ENCODE measurements at regions not wholly inside any gene's neighbourhood (a gene's known extent, or its start where the extent isn't known, plus 50 kb on each side); places are given as distances from the start of the nearest gene placed in this dataset.

DNA sequence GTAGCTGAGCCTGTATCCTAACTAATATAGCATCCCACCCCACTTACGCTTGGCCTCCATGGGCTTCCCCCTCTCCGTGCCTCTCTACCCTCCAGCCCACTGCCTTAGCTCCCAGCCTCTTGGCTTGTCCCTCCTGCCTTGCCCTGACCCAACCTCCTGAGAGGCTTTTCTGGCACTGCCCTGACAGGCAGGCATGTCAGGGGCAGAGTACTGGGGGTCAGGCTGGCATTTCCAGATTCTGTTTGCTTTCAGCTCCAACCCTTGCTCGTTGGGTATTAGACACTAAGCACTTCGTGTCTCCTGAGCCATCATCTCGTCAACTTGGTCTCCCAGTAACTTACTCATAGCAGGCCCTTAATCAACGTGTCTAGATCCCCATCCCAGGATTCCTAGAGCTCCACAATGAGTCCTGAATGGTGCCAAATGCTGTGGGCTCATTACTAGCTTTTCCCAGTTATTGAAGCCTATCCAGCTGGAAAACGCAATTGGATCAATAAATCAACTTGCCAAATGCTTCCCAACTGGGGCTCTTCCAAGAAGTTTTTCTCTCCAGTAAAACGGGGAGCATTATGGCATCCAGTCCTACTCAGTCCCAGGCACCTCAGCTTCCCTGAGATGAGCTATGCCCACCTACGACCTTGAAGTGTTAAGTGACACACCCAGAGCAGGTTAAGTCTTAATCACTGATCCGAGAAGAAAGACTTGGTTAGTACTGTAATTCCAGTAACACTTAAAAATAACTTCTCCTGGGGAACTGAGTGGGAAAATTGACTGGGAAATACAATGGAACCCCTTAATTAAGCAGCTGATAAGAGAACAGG lies 78.5 kb upstream of the DLG1 start:
- peak; percentile 6 for DNase-seq
- Histone ChIP-seq H3K4me3 (ENCODE audit: insufficient read depth, low read depth, low read length) (no peak overlapping the region), H3K27me3 (ENCODE audit: control insufficient read depth, insufficient read depth, low read length) (no peaks in the 10 kb centered on the region), H3K36me3 (replicated peaks; ENCODE audit: control insufficient read depth, insufficient read depth, low read length) (no peaks in the 10 kb centered on the region)

DNA sequence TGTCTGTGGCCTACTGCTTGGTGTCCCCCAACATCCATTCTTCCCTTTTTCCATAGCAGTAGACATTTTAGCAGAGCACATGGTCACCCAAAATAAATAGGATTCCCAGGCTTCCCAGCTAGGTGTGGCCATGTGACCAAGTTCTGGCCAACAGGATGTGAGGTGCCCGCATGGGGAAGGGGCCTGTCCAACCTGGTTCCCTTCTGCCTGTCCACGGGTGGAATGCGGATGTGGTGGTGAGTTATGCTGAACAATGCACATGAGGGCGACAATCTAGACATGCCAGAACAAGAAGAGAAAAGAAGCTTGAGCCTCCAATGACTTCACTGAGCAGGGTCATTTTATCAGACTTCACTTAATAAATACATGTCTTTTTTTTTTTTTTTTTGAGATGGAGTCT lies 77.6 kb upstream of the DLG1 start:
- Histone ChIP-seq H3K4me3 (ENCODE audit: insufficient read depth, low read depth, low read length) (no peak overlapping the region), H3K36me3 (replicated peaks; ENCODE audit: control insufficient read depth, insufficient read depth, low read length) (no peaks in the 10 kb centered on the region), H3K27me3 (ENCODE audit: control insufficient read depth, insufficient read depth, low read length) (no peaks in the 10 kb centered on the region)
- peak; percentile 1 for DNase-seq

DNA sequence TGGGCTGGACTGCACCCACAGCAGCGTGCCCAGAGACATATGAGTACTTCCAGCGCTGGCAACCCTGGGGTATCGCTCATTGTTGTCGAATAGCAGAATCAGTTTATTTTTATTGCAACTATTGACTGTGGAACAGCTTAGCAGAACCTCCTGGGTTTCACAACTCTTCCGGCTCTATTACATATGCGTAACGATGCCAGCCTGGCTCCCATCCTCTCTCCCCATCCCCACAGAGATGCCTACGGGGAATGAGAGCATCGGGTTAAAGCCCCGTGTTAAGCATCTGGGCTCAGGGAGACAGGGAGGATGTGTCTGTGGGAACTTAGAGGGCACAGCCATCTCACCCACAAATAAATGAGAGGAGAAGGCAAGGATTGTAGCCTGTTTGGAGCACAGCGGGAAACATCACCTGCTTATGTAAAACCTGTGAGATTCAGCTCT lies 76.6 kb upstream of the DLG1 start:
- Histone ChIP-seq H3K27me3 (ENCODE audit: control insufficient read depth, insufficient read depth, low read length) (no peaks in the 10 kb centered on the region), H3K4me3 (ENCODE audit: insufficient read depth, low read depth, low read length) (no peak overlapping the region), H3K36me3 (replicated peaks; ENCODE audit: control insufficient read depth, insufficient read depth, low read length) (no peaks in the 10 kb centered on the region)
- DNase-seq: peak; percentile 36

DNA sequence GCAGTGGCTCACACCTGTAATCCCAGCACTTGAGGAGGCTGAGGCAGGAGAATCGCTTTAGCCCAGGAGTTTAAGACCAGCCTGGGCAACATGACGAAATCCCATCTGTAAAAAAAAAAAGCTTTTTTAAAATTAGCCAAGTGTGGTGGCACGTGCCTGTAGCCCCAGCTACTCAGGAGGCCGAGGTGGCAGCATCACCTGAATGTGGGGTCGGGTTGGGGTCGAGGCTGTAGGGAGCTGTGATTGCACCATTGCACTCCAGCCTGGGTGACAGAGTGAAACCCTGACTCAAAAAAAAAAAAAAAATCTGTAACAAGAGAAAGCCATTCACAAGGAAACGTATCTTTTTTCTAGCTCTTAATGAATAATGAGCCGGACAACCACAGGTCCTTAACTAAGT lies 74.7 kb upstream of the DLG1 start:
- no peaks in the 10 kb centered on the region for H3K36me3 ChIP-seq (replicated peaks; ENCODE audit: control insufficient read depth, insufficient read depth, low read length)
- no peak overlapping the region for H3K4me3 ChIP-seq (ENCODE audit: insufficient read depth, low read depth, low read length)
- no peaks in the 10 kb centered on the region for H3K27me3 ChIP-seq (ENCODE audit: control insufficient read depth, insufficient read depth, low read length)
- DNase-seq: no peak

- DNase-seq: peak; percentile 34
- H3K4me3 ChIP-seq (ENCODE audit: insufficient read depth, low read depth, low read length): no peak overlapping the region
- H3K36me3 ChIP-seq (replicated peaks; ENCODE audit: control insufficient read depth, insufficient read depth, low read length): no peaks in the 10 kb centered on the region
- no peaks in the 10 kb centered on the region for H3K27me3 ChIP-seq (ENCODE audit: control insufficient read depth, insufficient read depth, low read length)
Observed at GRCh38 chr3:197372047-197372661, 73.7 kb upstream of the DLG1 start.

GRCh38 chr3:197371591-197372046 lies 73.2 kb upstream of the DLG1 start:
- Histone ChIP-seq H3K4me3 (ENCODE audit: insufficient read depth, low read depth, low read length) (no peak overlapping the region), H3K36me3 (replicated peaks; ENCODE audit: control insufficient read depth, insufficient read depth, low read length) (no peaks in the 10 kb centered on the region), H3K27me3 (ENCODE audit: control insufficient read depth, insufficient read depth, low read length) (no peaks in the 10 kb centered on the region)
- DNase-seq: peak; percentile 2

DNA sequence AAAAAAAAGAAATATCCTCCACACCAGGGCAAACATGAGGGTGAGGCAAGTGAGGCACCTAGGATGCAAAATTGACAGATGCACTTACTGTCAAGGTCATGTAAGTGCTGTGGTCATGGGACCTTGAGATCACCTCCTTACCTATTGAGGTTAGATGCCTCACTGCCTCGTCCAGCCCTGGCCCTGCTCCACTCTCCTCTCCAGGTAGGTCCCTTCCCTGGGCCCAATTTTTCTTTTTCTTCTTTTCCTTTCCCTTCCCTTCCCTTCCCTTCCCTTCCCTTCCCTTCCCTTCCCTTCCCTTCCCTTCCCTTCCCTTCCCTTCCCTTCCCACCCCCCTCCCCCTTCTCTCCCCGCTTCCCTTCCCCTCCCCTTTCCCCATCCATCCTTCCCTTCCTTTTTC lies 71.1 kb upstream of the DLG1 start:
- H3K27me3 ChIP-seq (ENCODE audit: control insufficient read depth, insufficient read depth, low read length): no peaks in the 10 kb centered on the region
- H3K36me3 ChIP-seq (replicated peaks; ENCODE audit: control insufficient read depth, insufficient read depth, low read length): no peaks in the 10 kb centered on the region
- DNase-seq: peak; percentile 5
- H3K4me3 ChIP-seq (ENCODE audit: insufficient read depth, low read depth, low read length): no peak overlapping the region

DNA sequence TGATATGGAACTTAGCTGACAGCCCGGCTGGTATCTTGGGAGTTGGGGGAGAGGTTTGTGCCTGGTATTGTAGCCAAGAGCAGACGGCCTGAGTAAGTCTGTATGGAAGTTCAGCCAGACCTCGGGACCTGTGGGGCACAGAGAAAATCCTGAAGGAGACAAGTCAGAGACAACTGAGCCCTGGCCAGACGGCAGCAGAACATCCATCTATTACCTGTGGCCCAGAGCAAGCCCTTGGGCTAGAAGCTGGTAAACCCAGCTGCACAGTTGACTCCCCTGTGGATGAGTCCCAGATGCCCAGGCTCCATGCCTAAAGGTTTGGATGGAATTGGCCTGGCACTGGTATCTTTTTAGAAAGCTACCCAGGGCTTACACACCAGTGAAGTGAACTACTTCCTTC lies 70.4 kb upstream of the DLG1 start:
- H3K4me3 ChIP-seq (ENCODE audit: insufficient read depth, low read depth, low read length): no peak overlapping the region
- no peaks in the 10 kb centered on the region for H3K27me3 ChIP-seq (ENCODE audit: control insufficient read depth, insufficient read depth, low read length)
- peak; percentile 4 for DNase-seq
- H3K36me3 ChIP-seq (replicated peaks; ENCODE audit: control insufficient read depth, insufficient read depth, low read length): no peaks in the 10 kb centered on the region

GRCh38 chr3:197368330-197368729 lies 69.9 kb upstream of the DLG1 start:
- peak; percentile 65 for DNase-seq
- Histone ChIP-seq H3K27me3 (ENCODE audit: control insufficient read depth, insufficient read depth, low read length) (no peaks in the 10 kb centered on the region), H3K4me3 (ENCODE audit: insufficient read depth, low read depth, low read length) (no peak overlapping the region), H3K36me3 (replicated peaks; ENCODE audit: control insufficient read depth, insufficient read depth, low read length) (no peaks in the 10 kb centered on the region)

GRCh38 chr3:197367081-197367780 lies 68.8 kb upstream of the DLG1 start:
- no peaks in the 10 kb centered on the region for H3K27me3 ChIP-seq (ENCODE audit: control insufficient read depth, insufficient read depth, low read length)
- DNase-seq: peak; percentile 47
- H3K4me3 ChIP-seq (ENCODE audit: insufficient read depth, low read depth, low read length): no peak overlapping the region
- no peaks in the 10 kb centered on the region for H3K36me3 ChIP-seq (replicated peaks; ENCODE audit: control insufficient read depth, insufficient read depth, low read length)

- no peak overlapping the region for H3K4me3 ChIP-seq (ENCODE audit: insufficient read depth, low read depth, low read length)
- no peaks in the 10 kb centered on the region for H3K36me3 ChIP-seq (replicated peaks; ENCODE audit: control insufficient read depth, insufficient read depth, low read length)
- H3K27me3 ChIP-seq (ENCODE audit: control insufficient read depth, insufficient read depth, low read length): no peaks in the 10 kb centered on the region
- no peak for DNase-seq
Observed at GRCh38 chr3:197366301-197367044, 68.1 kb upstream of the DLG1 start.

- DNase-seq: no peak
- H3K4me3 ChIP-seq (ENCODE audit: insufficient read depth, low read depth, low read length): no peak overlapping the region
- no peaks in the 10 kb centered on the region for H3K27me3 ChIP-seq (ENCODE audit: control insufficient read depth, insufficient read depth, low read length)
- H3K36me3 ChIP-seq (replicated peaks; ENCODE audit: control insufficient read depth, insufficient read depth, low read length): no peaks in the 10 kb centered on the region; the same call in 1 of the 2 replicates
Observed at GRCh38 chr3:197365586-197365985, 67.2 kb upstream of the DLG1 start.

DNA sequence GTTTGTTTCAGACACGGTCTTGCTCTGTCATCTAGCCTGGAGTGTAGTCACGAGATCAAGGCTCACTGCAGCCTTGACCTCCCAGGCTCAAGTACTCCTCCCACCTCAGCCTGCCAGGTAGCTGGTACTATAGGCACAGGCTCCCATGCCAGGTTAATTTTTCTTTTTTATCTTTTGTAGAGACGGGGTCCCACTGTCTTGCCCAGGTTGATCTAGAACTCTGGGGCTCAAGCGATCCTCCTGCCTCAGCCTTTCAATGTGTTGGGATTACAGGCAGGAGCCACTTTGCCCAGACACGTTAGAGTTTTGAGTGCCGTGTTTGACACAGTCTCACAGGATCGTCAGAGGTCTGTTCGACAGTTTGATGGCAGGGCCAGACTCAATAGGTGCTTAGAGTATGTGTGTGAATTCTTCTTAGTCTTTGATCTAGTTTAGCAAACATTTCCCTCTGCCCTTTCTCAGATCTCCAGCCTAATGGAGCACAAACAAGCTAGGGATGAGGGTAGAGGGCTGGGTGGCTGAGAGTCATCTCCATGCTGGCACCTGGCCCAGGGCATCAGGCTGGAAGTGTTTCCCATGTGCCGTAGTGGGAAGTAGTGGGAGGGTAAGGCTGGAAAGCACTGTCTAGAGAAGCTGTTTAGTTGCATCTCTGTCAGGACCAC lies 66.1 kb upstream of the DLG1 start:
- H3K4me3 ChIP-seq (ENCODE audit: insufficient read depth, low read depth, low read length): no peak overlapping the region
- DNase-seq: no peak
- H3K36me3 ChIP-seq (replicated peaks; ENCODE audit: control insufficient read depth, insufficient read depth, low read length): no peaks in the 10 kb centered on the region; the same call in 1 of the 2 replicates
- H3K27me3 ChIP-seq (ENCODE audit: control insufficient read depth, insufficient read depth, low read length): no peaks in the 10 kb centered on the region

Measured in H7 (cell line).